HFF-Myc (cell line): ENCODE measurements at regions not wholly inside any gene's neighbourhood (a gene's known extent, or its start where the extent isn't known, plus 50 kb on each side); places are given as distances from the start of the nearest gene placed in this dataset.

ENCODE experiments used
- DNase-seq: peaks from one replicate; pipeline ENCODE4 v3.0.0-alpha.2; 2011; ENCODE audit warnings: low read depth; ENCODE audit errors: extremely low read depth
- H3K4me3 ChIP-seq: replicated peaks from 2 replicates; pipeline ENCODE4 v1.5.1; 2011; ENCODE audit warnings: low read depth, mild to moderate bottlenecking, control low read depth, low read length
- TF ChIP-seq, protein P1 (sequence below): IDR thresholded peaks from 2 replicates; pipeline ENCODE4 v1.5.1; 2012; ENCODE audit warnings: mild to moderate bottlenecking, low read depth, low read length, control low read depth; ENCODE audit errors: missing control alignments

DNA sequence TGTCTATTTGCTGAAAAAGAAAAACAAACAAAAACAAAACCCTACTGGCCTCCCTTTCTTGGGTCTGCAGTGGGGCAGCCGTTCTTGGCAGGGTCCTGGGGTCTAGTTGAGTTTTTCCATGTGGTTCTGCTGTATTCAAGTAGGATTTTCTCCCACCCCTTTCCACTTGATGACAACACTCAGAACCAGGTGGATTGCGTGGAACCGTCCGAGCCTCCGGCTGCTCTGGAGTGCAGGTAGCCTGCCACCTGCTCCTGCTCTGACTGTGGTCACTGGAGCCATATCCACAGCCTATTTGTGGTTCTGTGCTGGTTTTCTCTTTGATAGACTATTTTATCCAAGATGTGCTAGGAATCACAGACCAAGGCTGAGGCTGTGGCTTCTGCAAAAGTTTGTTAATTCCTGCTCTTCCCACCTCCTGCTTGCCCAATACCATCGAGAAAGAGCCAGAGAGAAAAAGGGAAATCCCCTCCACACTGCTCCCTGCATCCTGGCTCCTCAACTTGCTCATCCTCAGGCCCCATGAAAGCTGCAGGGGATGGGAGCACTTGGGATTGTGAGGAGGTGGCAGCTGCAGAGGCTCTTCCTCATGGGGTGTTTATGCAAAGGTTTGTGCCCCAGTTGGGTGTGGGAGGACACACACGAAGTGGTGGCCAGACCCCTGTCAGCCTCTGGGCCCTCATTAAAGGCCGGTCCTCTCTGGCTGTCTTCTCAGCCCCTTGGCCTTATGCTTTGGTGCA is 377.8 kb upstream of the TNRC6C start:
- H3K4me3 ChIP-seq = no peak overlapping the region
- TF ChIP-seq, protein P1, sequence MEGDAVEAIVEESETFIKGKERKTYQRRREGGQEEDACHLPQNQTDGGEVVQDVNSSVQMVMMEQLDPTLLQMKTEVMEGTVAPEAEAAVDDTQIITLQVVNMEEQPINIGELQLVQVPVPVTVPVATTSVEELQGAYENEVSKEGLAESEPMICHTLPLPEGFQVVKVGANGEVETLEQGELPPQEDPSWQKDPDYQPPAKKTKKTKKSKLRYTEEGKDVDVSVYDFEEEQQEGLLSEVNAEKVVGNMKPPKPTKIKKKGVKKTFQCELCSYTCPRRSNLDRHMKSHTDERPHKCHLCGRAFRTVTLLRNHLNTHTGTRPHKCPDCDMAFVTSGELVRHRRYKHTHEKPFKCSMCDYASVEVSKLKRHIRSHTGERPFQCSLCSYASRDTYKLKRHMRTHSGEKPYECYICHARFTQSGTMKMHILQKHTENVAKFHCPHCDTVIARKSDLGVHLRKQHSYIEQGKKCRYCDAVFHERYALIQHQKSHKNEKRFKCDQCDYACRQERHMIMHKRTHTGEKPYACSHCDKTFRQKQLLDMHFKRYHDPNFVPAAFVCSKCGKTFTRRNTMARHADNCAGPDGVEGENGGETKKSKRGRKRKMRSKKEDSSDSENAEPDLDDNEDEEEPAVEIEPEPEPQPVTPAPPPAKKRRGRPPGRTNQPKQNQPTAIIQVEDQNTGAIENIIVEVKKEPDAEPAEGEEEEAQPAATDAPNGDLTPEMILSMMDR = no peak
- no peak for DNase-seq

DNA sequence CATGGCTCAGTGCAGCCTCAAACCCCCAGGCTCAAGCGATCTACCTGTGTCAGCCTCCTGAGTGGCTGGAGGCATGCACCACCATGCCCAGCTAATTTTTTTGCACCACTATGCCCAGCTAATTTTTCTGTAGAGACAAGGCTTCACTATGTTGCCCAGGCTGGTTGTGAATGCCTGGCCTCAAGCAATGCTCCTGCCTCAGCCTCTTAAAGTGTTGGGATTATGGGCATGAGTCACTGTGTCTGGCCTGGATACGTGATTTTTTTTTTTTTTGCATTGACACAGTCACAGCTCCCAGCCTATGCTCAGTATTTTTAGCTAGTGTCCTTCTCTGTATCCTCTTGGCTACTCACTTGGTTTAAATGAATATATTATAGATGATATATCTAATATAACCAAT is 377.0 kb upstream of the TNRC6C start:
- DNase-seq = no peak
- H3K4me3 ChIP-seq = no peak overlapping the region
- TF ChIP-seq, protein P1 = no peak

DNA sequence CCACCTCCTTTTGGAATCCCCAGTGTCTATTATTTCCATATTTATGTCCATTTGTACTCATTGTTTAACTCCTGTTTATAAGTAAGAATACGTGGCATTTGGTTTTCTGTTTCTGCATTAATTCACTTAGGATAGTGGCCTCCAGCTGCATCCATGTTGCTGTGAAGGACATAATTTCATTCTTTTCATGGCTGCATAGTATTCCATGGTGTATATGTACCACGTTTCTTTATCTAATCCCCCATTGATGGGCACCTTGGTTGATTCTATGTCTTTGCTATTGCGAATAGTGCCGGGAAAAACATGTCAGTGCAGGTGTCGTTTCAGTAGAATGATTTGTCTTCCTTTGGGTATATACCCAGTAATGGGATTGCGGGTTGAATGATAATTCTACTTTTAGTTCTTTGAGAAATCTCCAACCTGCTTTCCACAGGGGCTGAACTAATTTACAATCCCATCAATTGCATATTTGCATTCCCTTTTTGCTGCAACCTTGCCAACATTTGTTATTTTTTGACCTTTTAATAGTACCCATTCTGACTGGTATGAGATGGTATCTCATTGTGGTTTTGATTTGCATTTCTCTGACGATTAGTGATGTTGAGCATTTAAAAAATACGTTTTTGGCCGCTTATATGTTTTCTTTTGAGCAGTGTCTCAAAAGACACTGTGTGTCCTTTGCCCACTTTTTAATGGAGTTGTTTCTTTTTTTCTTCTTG is 373.2 kb upstream of the TNRC6C start:
- TF ChIP-seq, protein P1 = no peak
- no peak for DNase-seq
- no peak overlapping the region for H3K4me3 ChIP-seq

DNA sequence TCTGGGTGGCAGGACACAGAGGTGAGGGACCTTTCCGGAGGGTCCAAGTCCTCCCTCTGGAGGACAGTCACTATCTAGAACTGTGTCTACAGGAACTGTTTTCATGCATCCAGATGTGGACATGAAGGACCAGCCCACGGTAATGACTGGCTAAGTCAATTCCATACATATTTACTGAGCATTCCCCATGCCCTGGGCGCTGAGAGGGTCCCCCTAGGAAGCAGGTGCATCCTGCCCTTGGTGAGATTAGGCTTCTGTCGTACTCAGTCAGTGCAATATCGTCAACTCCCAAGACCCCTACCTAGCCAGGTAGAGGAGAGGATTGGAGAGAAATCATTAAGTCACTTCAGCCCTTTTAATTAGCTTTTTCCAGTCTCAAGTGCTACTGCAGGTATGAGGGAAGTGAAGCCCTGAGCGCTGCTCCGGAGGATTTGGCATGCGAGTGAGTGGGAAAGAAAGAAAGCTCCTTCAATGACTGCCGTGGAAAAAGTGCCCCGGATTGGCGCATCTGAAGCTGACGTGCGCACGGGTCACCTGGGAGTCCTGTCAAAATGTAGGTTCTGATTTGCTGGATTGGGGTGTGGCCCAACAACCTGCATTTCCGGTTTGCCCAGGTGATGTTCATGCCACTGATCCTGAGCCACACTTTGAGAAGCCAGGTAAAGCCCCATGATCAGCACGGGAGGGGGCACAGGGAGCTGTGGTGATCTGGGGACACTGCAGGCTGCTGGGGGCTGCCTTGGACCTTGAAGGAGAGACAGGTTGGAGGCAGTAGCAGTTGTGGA is 367.4 kb upstream of the TNRC6C start:
- TF ChIP-seq, protein P1 = no peak
- DNase-seq = no peak
- no peak overlapping the region for H3K4me3 ChIP-seq

DNA sequence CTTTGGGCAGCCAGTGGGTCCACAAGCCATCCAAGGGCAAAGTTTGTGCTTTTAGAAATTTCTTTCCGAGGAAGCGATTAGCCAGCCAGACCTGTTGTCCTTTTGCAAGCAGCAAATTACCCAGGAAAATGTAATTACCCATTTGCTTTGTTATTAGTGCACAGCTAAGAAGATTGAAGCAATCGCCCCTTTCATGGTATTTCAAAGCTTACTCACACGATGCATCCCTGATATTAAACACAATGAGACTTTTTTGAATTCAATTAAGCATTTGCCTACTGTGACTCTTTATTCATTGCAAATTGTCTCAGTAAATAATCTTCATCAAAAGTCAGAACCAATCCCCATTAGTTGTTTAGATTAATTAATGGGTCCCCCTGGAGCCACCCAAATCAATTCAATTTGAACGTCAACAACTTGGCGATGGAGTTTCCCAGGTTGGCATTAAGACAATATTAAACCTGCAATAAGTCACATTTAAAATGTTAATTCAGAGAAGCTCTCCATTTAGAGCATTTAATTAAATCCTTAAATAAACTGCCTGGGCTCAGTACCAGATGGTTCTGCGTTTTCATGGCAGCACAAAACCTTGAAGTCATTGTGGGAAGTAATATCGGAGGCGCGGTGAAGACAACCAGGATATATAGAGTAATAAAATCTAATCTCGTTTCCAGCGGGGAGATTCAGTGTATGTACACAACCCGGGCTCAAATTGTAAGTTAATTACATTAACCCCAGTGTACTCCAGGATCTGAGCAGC is 366.2 kb upstream of the TNRC6C start:
- TF ChIP-seq, protein P1 = no peak

DNA sequence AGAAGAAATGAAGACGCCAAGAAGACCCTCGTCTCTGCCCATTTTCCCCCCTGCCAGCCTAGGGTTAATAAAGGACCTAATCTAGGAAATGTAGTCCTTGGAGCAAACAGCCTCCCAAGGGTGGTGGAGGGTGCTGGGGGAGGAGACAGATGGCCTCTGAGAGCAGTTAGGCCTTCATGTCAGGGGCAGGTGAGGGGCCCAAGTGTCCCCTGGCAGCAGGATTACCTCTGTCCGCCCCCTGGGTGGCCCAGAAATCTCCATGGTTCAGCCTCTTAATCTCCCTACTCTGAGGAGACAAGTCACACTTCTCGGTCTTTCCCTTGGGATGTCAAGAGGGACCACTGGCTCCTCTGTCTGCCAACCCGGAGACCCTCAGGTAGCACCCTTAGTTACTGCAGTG is 365.4 kb upstream of the TNRC6C start:
- H3K4me3 ChIP-seq = no peak overlapping the region
- TF ChIP-seq, protein P1 = no peak
- DNase-seq = no peak

More for the DNA sequence above, 366.2 kb upstream of the TNRC6C start:
- no peak for DNase-seq
- H3K4me3 ChIP-seq = no peak overlapping the region
